CD4-positive, alpha-beta memory T cell (primary cell): ENCODE measurements at regions not wholly inside any gene's neighbourhood (a gene's known extent, or its start where the extent isn't known, plus 50 kb on each side); places are given as distances from the start of the nearest gene placed in this dataset.

ENCODE experiments used
- CTCF ChIA-PET: fragments of 350-600 bp; sonication (Branson Sonifier 250); formaldehyde crosslinking; loops from one replicate; lab custom pipeline; 2021; ENCODE audit warnings: inconsistent platforms; ENCODE audit not compliant: partially characterized antibody; lab: Charles Lee
- POLR2A ChIA-PET: fragments of 350-600 bp; sonication (Branson Sonifier 250); formaldehyde crosslinking; loops from one replicate; lab custom pipeline; 2021; ENCODE audit not compliant: partially characterized antibody; lab: Charles Lee
- DNase-seq, 5 donors: peaks; one replicate each; pipeline versions ENCODE4 v3.0.0 to v3.0.0-alpha.2; 2020 to 2022; ENCODE audit warnings: mixed read lengths in 1 of 5
- H3K27ac ChIP-seq: one replicate; pipeline ENCODE4 v1.7.0; 2013; ENCODE audit warnings: low read depth, low read length
- H3K27me3 ChIP-seq: 2 replicates; pipeline ENCODE4 v1.7.0; 2013; ENCODE audit warnings: mild to moderate bottlenecking, low read length, moderate library complexity; ENCODE audit not compliant: insufficient read depth
- H3K36me3 ChIP-seq: 2 replicates; pipeline ENCODE4 v1.7.0; 2013; ENCODE audit warnings: mild to moderate bottlenecking, low read length, moderate library complexity; ENCODE audit not compliant: insufficient read depth
- H3K4me1 ChIP-seq: 2 replicates; pipeline ENCODE4 v1.7.0; 2013; ENCODE audit warnings: mild to moderate bottlenecking, low read length, moderate library complexity; ENCODE audit not compliant: insufficient read depth
- H3K4me3 ChIP-seq, 2 donors: one replicate each; pipeline ENCODE4 v1.7.0; 2013; ENCODE audit warnings: low read length in 2 of 2, mild to moderate bottlenecking in 1 of 2
- H3K9me3 ChIP-seq, 2 donors: one replicate each; pipeline ENCODE4 v1.7.0; 2013; ENCODE audit warnings: low read length in 2 of 2, control low read depth in 1 of 2; ENCODE audit not compliant: control insufficient read depth in 1 of 2
- H3K27ac Mint-ChIP-seq, 7 donors: one replicate each; pipeline ENCODE4 v1.8.0; 2020 to 2021; ENCODE audit warnings: mixed read lengths in 7 of 7, mild to moderate bottlenecking in 6 of 7, inconsistent platforms in 3 of 7, moderate library complexity in 3 of 7
- H3K27me3 Mint-ChIP-seq, 2 donors: one replicate each; pipeline ENCODE4 v1.8.0; 2020 to 2021; ENCODE audit warnings: mixed read lengths in 2 of 2
- H3K36me3 Mint-ChIP-seq, 2 donors: one replicate each; pipeline ENCODE4 v1.8.0; 2020 to 2021; ENCODE audit warnings: mixed read lengths in 2 of 2, inconsistent platforms in 1 of 2, mild to moderate bottlenecking in 1 of 2
- H3K4me1 Mint-ChIP-seq, 4 donors: one replicate each; pipeline ENCODE4 v1.8.0; 2020 to 2021; ENCODE audit warnings: mixed read lengths in 4 of 4, mild to moderate bottlenecking in 1 of 4
- H3K4me3 Mint-ChIP-seq, 8 donors: one replicate each; pipeline ENCODE4 v1.8.0; 2020 to 2021; ENCODE audit warnings: mixed read lengths in 8 of 8, mild to moderate bottlenecking in 7 of 8, moderate library complexity in 6 of 8, inconsistent platforms in 3 of 8
- H3K9me3 Mint-ChIP-seq, 8 donors: one replicate each; pipeline ENCODE4 v1.8.0; 2020 to 2021; ENCODE audit warnings: mixed read lengths in 8 of 8, mild to moderate bottlenecking in 5 of 8, inconsistent platforms in 3 of 8, moderate library complexity in 1 of 8
- intact Hi-C: fragments of 100-400 bp; cut with micrococcal nuclease; formaldehyde crosslinking; loops from one replicate; pipeline ENCODE4 v1.15.1; 2023

- no peaks in the 10 kb centered on the region for H3K9me3 ChIP-seq
- H3K4me1 ChIP-seq = no peaks in the 10 kb centered on the region
- H3K27ac Mint-ChIP-seq = no peak overlapping the region
- POLR2A ChIA-PET = no interaction called here
- no peak for DNase-seq
- no peak overlapping the region for H3K27ac ChIP-seq
- no peaks in the 10 kb centered on the region for H3K4me1 Mint-ChIP-seq
- intact Hi-C loops = no loop called here
- peaks cover 0 to 4% (median under 1%) of the 10 kb centered on the region in 8 donors for H3K9me3 Mint-ChIP-seq
- H3K27me3 Mint-ChIP-seq = peaks cover 19 to 20% of the 10 kb centered on the region in 2 donors
- H3K36me3 ChIP-seq = no peaks in the 10 kb centered on the region
- no peak overlapping the region for H3K4me3 ChIP-seq
- no peaks in the 10 kb centered on the region for H3K36me3 Mint-ChIP-seq
- H3K27me3 ChIP-seq = no peaks in the 10 kb centered on the region
- CTCF ChIA-PET = no interaction called here
- H3K4me3 Mint-ChIP-seq = no peak overlapping the region
Measured at GRCh38 chr14:101002738-101003137, 99.2 kb upstream of the RTL1 start.

GRCh38 chr14:101004176-101004575 lies 100.7 kb upstream of the RTL1 start:
- peaks cover 20 to 21% of the 10 kb centered on the region in 2 donors for H3K27me3 Mint-ChIP-seq
- H3K4me3 ChIP-seq = no peak overlapping the region
- peaks cover 0 to 4% (median under 1%) of the 10 kb centered on the region in 8 donors for H3K9me3 Mint-ChIP-seq
- H3K27ac ChIP-seq = no peak overlapping the region
- no peak overlapping the region for H3K4me3 Mint-ChIP-seq
- no peak overlapping the region for H3K27ac Mint-ChIP-seq
- ChIA-PET POLR2A (no interaction called here), CTCF (no interaction called here)
- H3K36me3 Mint-ChIP-seq = no peaks in the 10 kb centered on the region
- no peaks in the 10 kb centered on the region for H3K36me3 ChIP-seq
- no peak for DNase-seq
- H3K4me1 ChIP-seq = no peaks in the 10 kb centered on the region
- intact Hi-C loops = no loop called here
- H3K9me3 ChIP-seq = no peaks in the 10 kb centered on the region
- no peaks in the 10 kb centered on the region for H3K4me1 Mint-ChIP-seq
- no peaks in the 10 kb centered on the region for H3K27me3 ChIP-seq

GRCh38 chr14:101004954-101005353 lies 101.4 kb upstream of the RTL1 start:
- Histone ChIP-seq H3K9me3 (no peaks in the 10 kb centered on the region), H3K4me3 (no peak overlapping the region), H3K27me3 (no peaks in the 10 kb centered on the region), H3K36me3 (no peaks in the 10 kb centered on the region), H3K4me1 (no peaks in the 10 kb centered on the region), H3K27ac (no peak overlapping the region)
- Mint-ChIP-seq H3K4me1 (no peaks in the 10 kb centered on the region), H3K4me3 (no peak overlapping the region), H3K36me3 (no peaks in the 10 kb centered on the region), H3K27me3 (peaks cover 21 to 27% of the 10 kb centered on the region in 2 donors), H3K9me3 (peaks cover 0 to 5% (median under 1%) of the 10 kb centered on the region in 8 donors), H3K27ac (no peak overlapping the region)
- intact Hi-C loops = no loop called here
- POLR2A ChIA-PET = no interaction called here
- no peak for DNase-seq
- CTCF ChIA-PET = no interaction called here

GRCh38 chr14:101005447-101005846 lies 101.9 kb upstream of the RTL1 start:
- H3K27ac ChIP-seq = no peak overlapping the region
- H3K36me3 ChIP-seq = no peaks in the 10 kb centered on the region
- Mint-ChIP-seq H3K27me3 (peaks cover 21 to 29% of the 10 kb centered on the region in 2 donors), H3K4me3 (no peak overlapping the region), H3K27ac (no peak overlapping the region), H3K9me3 (peaks cover 0 to 5% (median under 1%) of the 10 kb centered on the region in 8 donors), H3K36me3 (no peaks in the 10 kb centered on the region), H3K4me1 (no peaks in the 10 kb centered on the region)
- H3K4me3 ChIP-seq = no peak overlapping the region
- no peaks in the 10 kb centered on the region for H3K9me3 ChIP-seq
- intact Hi-C loops = no loop called here
- no peaks in the 10 kb centered on the region for H3K27me3 ChIP-seq
- ChIA-PET POLR2A (no interaction called here), CTCF (no interaction called here)
- H3K4me1 ChIP-seq = no peaks in the 10 kb centered on the region
- no peak for DNase-seq

- Mint-ChIP-seq H3K4me3 (no peak overlapping the region), H3K4me1 (no peaks in the 10 kb centered on the region), H3K27me3 (peaks cover 17 to 26% of the 10 kb centered on the region in 2 donors), H3K9me3 (peaks cover 0 to 4% (median 0%) of the 10 kb centered on the region in 8 donors), H3K36me3 (no peaks in the 10 kb centered on the region), H3K27ac (no peak overlapping the region)
- no peak overlapping the region for H3K4me3 ChIP-seq
- no peaks in the 10 kb centered on the region for H3K27me3 ChIP-seq
- CTCF ChIA-PET = no interaction called here
- no peaks in the 10 kb centered on the region for H3K9me3 ChIP-seq
- no peaks in the 10 kb centered on the region for H3K36me3 ChIP-seq
- DNase-seq = no peak
- no peaks in the 10 kb centered on the region for H3K4me1 ChIP-seq
- H3K27ac ChIP-seq = no peak overlapping the region
- intact Hi-C loops = no loop called here
- POLR2A ChIA-PET = no interaction called here
Measured at GRCh38 chr14:101006008-101006407, 102.5 kb upstream of the RTL1 start.

- Histone ChIP-seq H3K36me3 (no peaks in the 10 kb centered on the region), H3K9me3 (no peaks in the 10 kb centered on the region), H3K4me3 (no peak overlapping the region), H3K27ac (no peak overlapping the region), H3K27me3 (no peaks in the 10 kb centered on the region), H3K4me1 (no peaks in the 10 kb centered on the region)
- ChIA-PET CTCF (no interaction called here), POLR2A (no interaction called here)
- Mint-ChIP-seq H3K4me3 (no peak overlapping the region), H3K4me1 (no peaks in the 10 kb centered on the region), H3K9me3 (peaks cover 0 to 8% (median 4%) of the 10 kb centered on the region in 8 donors), H3K27ac (no peak overlapping the region), H3K27me3 (peaks cover 12 to 26% of the 10 kb centered on the region in 2 donors), H3K36me3 (no peaks in the 10 kb centered on the region)
- DNase-seq = no peak
- intact Hi-C loops = no loop called here
Measured at GRCh38 chr14:101007004-101007614, 103.6 kb upstream of the RTL1 start.

- Histone ChIP-seq H3K4me1 (no peaks in the 10 kb centered on the region), H3K36me3 (no peaks in the 10 kb centered on the region), H3K9me3 (no peaks in the 10 kb centered on the region), H3K27me3 (no peaks in the 10 kb centered on the region), H3K4me3 (no peak overlapping the region), H3K27ac (no peak overlapping the region)
- ChIA-PET POLR2A (no interaction called here), CTCF (no interaction called here)
- DNase-seq = no peak
- Mint-ChIP-seq H3K9me3 (peaks cover 0 to 14% (median 7%) of the 10 kb centered on the region in 8 donors), H3K36me3 (no peaks in the 10 kb centered on the region), H3K27me3 (peaks cover 12 to 21% of the 10 kb centered on the region in 2 donors), H3K27ac (no peak overlapping the region), H3K4me1 (no peaks in the 10 kb centered on the region), H3K4me3 (no peak overlapping the region)
- intact Hi-C loops = no loop called here
Measured at GRCh38 chr14:101007765-101008164, 104.2 kb upstream of the RTL1 start.
